GM23338 (cell line): ENCODE measurements at regions not wholly inside any gene's neighbourhood (a gene's known extent, or its start where the extent isn't known, plus 50 kb on each side); places are given as distances from the start of the nearest gene placed in this dataset.

ENCODE experiments used
- ATAC-seq: fragments of 200-7000 bp; cut with Tn5 transposase; 3 replicates; pipeline ENCODE4 v1.9.1; 2020
- DNase-seq: peaks from one replicate; pipeline ENCODE4 v3.0.0-alpha.2; 2015; ENCODE audit warnings: low spot score
- H2AFZ ChIP-seq: fragments of 200-600 bp; sonication (generic); 2 replicates; pipeline ENCODE4 v1.8.0; 2016; ENCODE audit warnings: antibody characterized with exemption, mild to moderate bottlenecking, moderate library complexity
- H3F3A ChIP-seq: fragments of 200-600 bp; sonication (generic); replicated peaks from 2 replicates; pipeline ENCODE4 v1.8.0; 2017; ENCODE audit warnings: antibody characterized with exemption, mixed run types, low read depth
- H3K27ac ChIP-seq: fragments of 200-600 bp; sonication (generic); 2 replicates; pipeline ENCODE4 v1.6.1; 2016; ENCODE audit warnings: low read depth
- H3K27me3 ChIP-seq: fragments of 200-600 bp; sonication (generic); 2 replicates; pipeline ENCODE4 v1.8.0; 2016; ENCODE audit warnings: mild to moderate bottlenecking, mixed run types, moderate library complexity; ENCODE audit not compliant: insufficient read depth
- H3K36me3 ChIP-seq: fragments of 200-600 bp; sonication (generic); 2 replicates; pipeline ENCODE4 v1.8.0; 2016; ENCODE audit warnings: mild to moderate bottlenecking; ENCODE audit not compliant: insufficient read depth
- H3K4me1 ChIP-seq: fragments of 200-600 bp; sonication (generic); 2 replicates; pipeline ENCODE4 v1.8.0; 2016; ENCODE audit warnings: mild to moderate bottlenecking, moderate library complexity; ENCODE audit not compliant: insufficient read depth
- H3K4me2 ChIP-seq: fragments of 200-600 bp; sonication (generic); 2 replicates; pipeline ENCODE4 v1.7.1; 2017; ENCODE audit warnings: mixed run types
- H3K4me3 ChIP-seq: fragments of 200-600 bp; sonication (generic); 2 replicates; pipeline ENCODE4 v1.6.1; 2016; ENCODE audit warnings: mixed run types
- H3K79me2 ChIP-seq: fragments of 200-600 bp; sonication (generic); replicated peaks from 2 replicates; pipeline ENCODE4 v1.8.0; 2017; ENCODE audit warnings: mild to moderate bottlenecking; ENCODE audit not compliant: insufficient read depth
- H3K9me2 ChIP-seq: fragments of 200-600 bp; sonication (generic); 2 replicates; pipeline ENCODE4 v1.8.0; 2017; ENCODE audit not compliant: insufficient read depth
- H4K20me1 ChIP-seq: fragments of 200-600 bp; sonication (generic); replicated peaks from 2 replicates; pipeline ENCODE4 v1.8.0; 2017; ENCODE audit warnings: mild to moderate bottlenecking; ENCODE audit not compliant: insufficient read depth
- H3K27ac Mint-ChIP-seq: 2 replicates; pipeline ENCODE4 v1.8.0; 2020; ENCODE audit warnings: inconsistent platforms, mild to moderate bottlenecking, moderate library complexity, mixed read lengths
- H3K27me3 Mint-ChIP-seq: 3 replicates; pipeline ENCODE4 v1.8.0; 2022; ENCODE audit warnings: low read depth, mild to moderate bottlenecking, moderate library complexity, mixed read lengths, inconsistent platforms; ENCODE audit not compliant: insufficient read depth, poor library complexity
- H3K36me3 Mint-ChIP-seq: 3 replicates; pipeline ENCODE4 v1.8.0; 2021; ENCODE audit warnings: low read depth, mild to moderate bottlenecking, inconsistent platforms, moderate library complexity, mixed read lengths
- H3K4me1 Mint-ChIP-seq: 3 replicates; pipeline ENCODE4 v1.8.0; 2020; ENCODE audit warnings: mild to moderate bottlenecking, inconsistent platforms, mixed read lengths
- H3K4me3 Mint-ChIP-seq: 3 replicates; pipeline ENCODE4 v1.8.0; 2021; ENCODE audit warnings: moderate library complexity, mild to moderate bottlenecking, inconsistent platforms, mixed read lengths
- H3K9me3 Mint-ChIP-seq: 3 replicates; pipeline ENCODE4 v1.8.0; 2020; ENCODE audit warnings: moderate library complexity, mild to moderate bottlenecking, inconsistent platforms, mixed read lengths
- CREB1 ChIP-seq: fragments of 250-450 bp; sonication (Bioruptor Pico); IDR thresholded peaks from 2 replicates; pipeline ENCODE4 v1.5.0; 2020; ENCODE audit warnings: low read depth, mild to moderate bottlenecking, moderate library complexity
- ETS1 ChIP-seq: IDR thresholded peaks from 2 replicates; pipeline ENCODE4 v1.6.1; 2016; ENCODE audit warnings: antibody characterized with exemption
- EZH2 ChIP-seq: fragments of 200-600 bp; sonication (generic); IDR thresholded peaks from one replicate; pipeline ENCODE4 v1.8.0; 2017; ENCODE audit warnings: antibody characterized with exemption, mild to moderate bottlenecking, low read depth; ENCODE audit not compliant: unreplicated experiment
- NANOG ChIP-seq: IDR thresholded peaks from 2 replicates; pipeline ENCODE4 v1.6.1; 2016; ENCODE audit warnings: antibody characterized with exemption, borderline replicate concordance
- POLR2AphosphoS5 ChIP-seq: IDR thresholded peaks from 2 replicates; pipeline ENCODE4 v1.6.1; 2016; ENCODE audit warnings: antibody characterized with exemption, low read depth
- STAT1 ChIP-seq: IDR thresholded peaks from one replicate; pipeline ENCODE4 v1.6.1; 2016; ENCODE audit warnings: antibody characterized with exemption; ENCODE audit not compliant: unreplicated experiment
- ZNF331 ChIP-seq: fragments of 250-450 bp; sonication (Bioruptor Pico); IDR thresholded peaks from 2 replicates; pipeline ENCODE4 v1.5.0; 2020; ENCODE audit warnings: low read depth, mild to moderate bottlenecking, moderate library complexity
- ZNF462 ChIP-seq: fragments of 250-450 bp; sonication (Bioruptor Pico); IDR thresholded peaks from 2 replicates; pipeline ENCODE4 v1.5.0; 2020; ENCODE audit warnings: mild to moderate bottlenecking, moderate library complexity
- TF ChIP-seq, protein P1 (sequence below), 2 experiments: fragments of 200-600 bp in 1 of 2; sonication (generic) in 1 of 2; conservative IDR thresholded peaks; 2 replicates each; pipeline versions ENCODE4 v1.5.1 to v1.6.1; 2016 to 2017; ENCODE audit warnings: antibody characterized with exemption in 2 of 2, low read depth in 2 of 2, mild to moderate bottlenecking in 2 of 2, moderate library complexity in 1 of 2
- TF ChIP-seq, protein P2 (sequence below): IDR thresholded peaks from one replicate; pipeline ENCODE4 v1.6.1; 2018; ENCODE audit warnings: antibody characterized with exemption; ENCODE audit not compliant: unreplicated experiment

DNA sequence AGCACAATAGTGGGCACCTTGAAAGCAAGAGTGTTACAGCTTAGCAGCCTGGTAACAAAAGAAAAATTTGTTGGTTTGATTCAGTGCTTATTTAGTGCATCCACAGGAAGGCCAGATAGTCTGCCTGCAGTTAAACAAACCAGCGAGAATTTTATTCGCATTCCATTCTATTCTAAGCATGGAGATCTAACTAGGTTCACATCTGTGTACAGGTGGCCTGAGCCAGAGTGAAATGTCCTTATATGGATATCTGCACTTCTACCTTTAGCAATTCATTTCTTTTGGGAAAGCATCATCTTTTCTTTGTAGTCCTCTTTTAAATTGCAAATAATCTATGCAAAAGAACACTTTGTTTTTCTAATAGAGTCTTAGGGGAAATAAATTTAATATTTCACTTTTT lies 659.0 kb upstream of the FZD8 start:
- Histone ChIP-seq H3F3A (no peaks in the 10 kb centered on the region), H3K79me2 (no peaks in the 10 kb centered on the region), H3K27ac (no peak overlapping the region), H3K4me2 (no peak overlapping the region), H4K20me1 (no peaks in the 10 kb centered on the region), H3K4me3 (no peak overlapping the region), H3K27me3 (no peaks in the 10 kb centered on the region), H3K9me2 (0 out of 2 replicates have a peak, but pooled peaks cover 2% of the 10 kb centered on the region), H3K4me1 (no peaks in the 10 kb centered on the region), H3K36me3 (no peaks in the 10 kb centered on the region), H2AFZ (no peak overlapping the region)
- H3K27ac Mint-ChIP-seq: peak overlapping the region; percentile 94
- H3K27me3 Mint-ChIP-seq: peaks cover 3% of the 10 kb centered on the region
- DNase-seq (peak; percentile 35), ATAC-seq (peak; percentile 34; the same call in 2 of the 3 replicates)
- H3K4me3 Mint-ChIP-seq: no peak overlapping the region
- peaks cover 6% of the 10 kb centered on the region; the same call in 2 of the 3 replicates for H3K4me1 Mint-ChIP-seq
- no peak for TF ChIP-seq EZH2
- TF ChIP-seq POLR2AphosphoS5: no peak
- TF ChIP-seq, protein P1, sequence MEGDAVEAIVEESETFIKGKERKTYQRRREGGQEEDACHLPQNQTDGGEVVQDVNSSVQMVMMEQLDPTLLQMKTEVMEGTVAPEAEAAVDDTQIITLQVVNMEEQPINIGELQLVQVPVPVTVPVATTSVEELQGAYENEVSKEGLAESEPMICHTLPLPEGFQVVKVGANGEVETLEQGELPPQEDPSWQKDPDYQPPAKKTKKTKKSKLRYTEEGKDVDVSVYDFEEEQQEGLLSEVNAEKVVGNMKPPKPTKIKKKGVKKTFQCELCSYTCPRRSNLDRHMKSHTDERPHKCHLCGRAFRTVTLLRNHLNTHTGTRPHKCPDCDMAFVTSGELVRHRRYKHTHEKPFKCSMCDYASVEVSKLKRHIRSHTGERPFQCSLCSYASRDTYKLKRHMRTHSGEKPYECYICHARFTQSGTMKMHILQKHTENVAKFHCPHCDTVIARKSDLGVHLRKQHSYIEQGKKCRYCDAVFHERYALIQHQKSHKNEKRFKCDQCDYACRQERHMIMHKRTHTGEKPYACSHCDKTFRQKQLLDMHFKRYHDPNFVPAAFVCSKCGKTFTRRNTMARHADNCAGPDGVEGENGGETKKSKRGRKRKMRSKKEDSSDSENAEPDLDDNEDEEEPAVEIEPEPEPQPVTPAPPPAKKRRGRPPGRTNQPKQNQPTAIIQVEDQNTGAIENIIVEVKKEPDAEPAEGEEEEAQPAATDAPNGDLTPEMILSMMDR (conservative IDR thresholded peaks at IDR 0.05; ENCODE audit: low read depth in 2 of 2): no peak
- no peak for TF ChIP-seq ETS1
- no peak for TF ChIP-seq ZNF462
- TF ChIP-seq ZNF331: no peak
- no peak for TF ChIP-seq NANOG
- no peak for TF ChIP-seq CREB1
- no peak for TF ChIP-seq STAT1
- TF ChIP-seq, protein P2, sequence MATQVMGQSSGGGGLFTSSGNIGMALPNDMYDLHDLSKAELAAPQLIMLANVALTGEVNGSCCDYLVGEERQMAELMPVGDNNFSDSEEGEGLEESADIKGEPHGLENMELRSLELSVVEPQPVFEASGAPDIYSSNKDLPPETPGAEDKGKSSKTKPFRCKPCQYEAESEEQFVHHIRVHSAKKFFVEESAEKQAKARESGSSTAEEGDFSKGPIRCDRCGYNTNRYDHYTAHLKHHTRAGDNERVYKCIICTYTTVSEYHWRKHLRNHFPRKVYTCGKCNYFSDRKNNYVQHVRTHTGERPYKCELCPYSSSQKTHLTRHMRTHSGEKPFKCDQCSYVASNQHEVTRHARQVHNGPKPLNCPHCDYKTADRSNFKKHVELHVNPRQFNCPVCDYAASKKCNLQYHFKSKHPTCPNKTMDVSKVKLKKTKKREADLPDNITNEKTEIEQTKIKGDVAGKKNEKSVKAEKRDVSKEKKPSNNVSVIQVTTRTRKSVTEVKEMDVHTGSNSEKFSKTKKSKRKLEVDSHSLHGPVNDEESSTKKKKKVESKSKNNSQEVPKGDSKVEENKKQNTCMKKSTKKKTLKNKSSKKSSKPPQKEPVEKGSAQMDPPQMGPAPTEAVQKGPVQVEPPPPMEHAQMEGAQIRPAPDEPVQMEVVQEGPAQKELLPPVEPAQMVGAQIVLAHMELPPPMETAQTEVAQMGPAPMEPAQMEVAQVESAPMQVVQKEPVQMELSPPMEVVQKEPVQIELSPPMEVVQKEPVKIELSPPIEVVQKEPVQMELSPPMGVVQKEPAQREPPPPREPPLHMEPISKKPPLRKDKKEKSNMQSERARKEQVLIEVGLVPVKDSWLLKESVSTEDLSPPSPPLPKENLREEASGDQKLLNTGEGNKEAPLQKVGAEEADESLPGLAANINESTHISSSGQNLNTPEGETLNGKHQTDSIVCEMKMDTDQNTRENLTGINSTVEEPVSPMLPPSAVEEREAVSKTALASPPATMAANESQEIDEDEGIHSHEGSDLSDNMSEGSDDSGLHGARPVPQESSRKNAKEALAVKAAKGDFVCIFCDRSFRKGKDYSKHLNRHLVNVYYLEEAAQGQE: no peak
- peaks cover 8% of the 10 kb centered on the region; the same call in 2 of the 3 replicates for H3K9me3 Mint-ChIP-seq
- H3K36me3 Mint-ChIP-seq: peaks cover 13% of the 10 kb centered on the region; the same call in 2 of the 3 replicates
